AG09319 (cell line): ENCODE measurements at regions not wholly inside any gene's neighbourhood (a gene's known extent, or its start where the extent isn't known, plus 50 kb on each side); places are given as distances from the start of the nearest gene placed in this dataset.

Experiments
- DNase-seq: peaks from one replicate; pipeline ENCODE4 v3.0.0-alpha.2; 2010; ENCODE audit warnings: low read depth; ENCODE audit errors: extremely low read depth
- TF ChIP-seq, protein P1 (sequence below): IDR thresholded peaks from 2 replicates; pipeline ENCODE4 v1.5.1; 2011; ENCODE audit warnings: low read depth, mild to moderate bottlenecking, inconsistent platforms, low read length, moderate library complexity

DNA sequence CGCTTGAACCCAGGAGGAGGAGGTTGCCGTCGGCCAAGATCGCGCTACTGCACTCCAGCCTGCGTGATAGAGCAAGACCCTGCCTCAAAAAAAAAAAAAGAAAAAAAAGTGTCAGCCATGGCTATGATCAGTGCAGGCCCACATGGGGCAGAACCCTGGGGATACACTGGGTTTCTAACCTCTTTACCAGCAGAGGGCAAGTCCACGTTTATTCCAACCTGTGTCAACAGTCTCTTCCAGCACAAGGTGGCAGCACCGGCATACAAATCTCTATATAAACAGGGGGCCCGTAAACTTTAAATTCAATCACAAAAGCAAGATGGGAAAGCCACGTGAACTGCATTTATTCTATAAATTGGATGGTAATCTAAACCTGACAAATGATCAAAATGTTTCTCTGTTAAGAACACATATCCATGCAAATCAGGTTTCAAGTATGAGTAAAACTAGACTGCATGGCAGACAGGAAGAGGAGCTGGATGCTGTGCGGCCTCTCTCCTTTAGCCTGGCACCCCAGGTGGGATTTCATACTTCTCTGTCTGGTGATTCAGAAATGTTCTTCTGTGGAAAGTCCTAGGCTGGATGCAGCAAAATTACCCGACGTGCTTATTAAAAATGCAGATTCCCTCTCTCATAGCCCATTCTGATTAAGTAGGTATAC lies 60.0 kb upstream of the STEAP1B start:
- TF ChIP-seq, protein P1, sequence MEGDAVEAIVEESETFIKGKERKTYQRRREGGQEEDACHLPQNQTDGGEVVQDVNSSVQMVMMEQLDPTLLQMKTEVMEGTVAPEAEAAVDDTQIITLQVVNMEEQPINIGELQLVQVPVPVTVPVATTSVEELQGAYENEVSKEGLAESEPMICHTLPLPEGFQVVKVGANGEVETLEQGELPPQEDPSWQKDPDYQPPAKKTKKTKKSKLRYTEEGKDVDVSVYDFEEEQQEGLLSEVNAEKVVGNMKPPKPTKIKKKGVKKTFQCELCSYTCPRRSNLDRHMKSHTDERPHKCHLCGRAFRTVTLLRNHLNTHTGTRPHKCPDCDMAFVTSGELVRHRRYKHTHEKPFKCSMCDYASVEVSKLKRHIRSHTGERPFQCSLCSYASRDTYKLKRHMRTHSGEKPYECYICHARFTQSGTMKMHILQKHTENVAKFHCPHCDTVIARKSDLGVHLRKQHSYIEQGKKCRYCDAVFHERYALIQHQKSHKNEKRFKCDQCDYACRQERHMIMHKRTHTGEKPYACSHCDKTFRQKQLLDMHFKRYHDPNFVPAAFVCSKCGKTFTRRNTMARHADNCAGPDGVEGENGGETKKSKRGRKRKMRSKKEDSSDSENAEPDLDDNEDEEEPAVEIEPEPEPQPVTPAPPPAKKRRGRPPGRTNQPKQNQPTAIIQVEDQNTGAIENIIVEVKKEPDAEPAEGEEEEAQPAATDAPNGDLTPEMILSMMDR: peak; percentile 92
- DNase-seq: peak; percentile 79

DNA sequence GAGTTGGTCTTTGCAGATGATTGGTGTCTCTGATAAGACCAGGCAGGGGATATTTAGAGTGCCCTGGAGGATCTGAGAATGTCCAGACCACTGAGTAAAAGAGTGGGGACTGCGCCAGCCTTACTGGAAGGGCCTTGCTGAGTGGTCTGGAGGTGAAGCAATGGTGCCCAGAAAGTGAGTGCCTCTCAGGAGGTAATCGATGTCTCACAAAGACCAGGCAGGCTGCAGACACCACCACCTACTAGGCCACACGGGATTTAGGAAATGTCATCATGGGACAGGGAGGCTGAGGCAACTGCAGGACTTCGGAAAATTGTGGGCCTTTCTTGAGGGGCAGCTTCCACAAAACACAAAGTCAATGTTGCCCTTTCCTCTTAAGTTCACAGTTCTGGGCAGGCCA lies 57.2 kb upstream of the STEAP1B start:
- TF ChIP-seq, protein P1: no peak
- no peak for DNase-seq

DNA sequence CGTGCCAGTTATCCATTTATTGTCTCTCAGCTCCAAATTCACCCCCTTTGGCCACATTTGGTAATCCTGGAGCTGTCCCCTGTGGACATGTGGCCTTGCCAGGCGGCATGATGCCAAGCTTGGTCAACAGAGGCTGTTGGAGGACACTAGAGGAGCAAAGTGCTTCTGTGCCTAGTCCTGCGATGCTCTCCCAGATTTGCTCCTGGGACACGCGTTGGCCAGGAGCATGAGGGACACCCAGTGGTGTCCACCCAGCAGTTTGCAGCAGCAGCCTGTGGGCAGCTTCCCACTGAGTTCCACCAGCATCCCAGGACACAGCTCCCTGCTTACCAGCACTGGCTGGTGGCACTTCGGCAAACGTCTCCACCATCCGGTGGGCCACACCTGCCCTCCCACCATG lies 55.5 kb upstream of the STEAP1B start:
- TF ChIP-seq, protein P1: no peak
- no peak for DNase-seq

DNA sequence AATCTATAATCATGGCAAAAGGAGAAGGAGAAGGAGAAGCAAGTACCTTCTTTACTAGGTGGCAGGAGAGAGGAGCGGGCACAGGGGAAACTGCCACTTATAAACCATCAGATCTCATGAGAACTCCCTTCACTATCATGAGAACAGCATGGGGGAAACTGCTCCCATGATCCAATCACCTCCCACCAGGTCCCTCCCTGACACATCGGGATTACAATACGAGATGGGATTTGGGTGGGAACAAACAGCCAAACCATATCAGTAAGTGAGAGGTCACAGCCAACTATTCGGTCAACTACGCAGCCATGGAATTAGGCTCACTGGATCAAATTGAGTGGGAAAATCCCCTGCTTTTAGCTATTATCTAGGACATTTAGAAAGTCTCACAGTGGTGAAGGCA lies 54.2 kb upstream of the STEAP1B start:
- TF ChIP-seq, protein P1: no peak
- no peak for DNase-seq

DNA sequence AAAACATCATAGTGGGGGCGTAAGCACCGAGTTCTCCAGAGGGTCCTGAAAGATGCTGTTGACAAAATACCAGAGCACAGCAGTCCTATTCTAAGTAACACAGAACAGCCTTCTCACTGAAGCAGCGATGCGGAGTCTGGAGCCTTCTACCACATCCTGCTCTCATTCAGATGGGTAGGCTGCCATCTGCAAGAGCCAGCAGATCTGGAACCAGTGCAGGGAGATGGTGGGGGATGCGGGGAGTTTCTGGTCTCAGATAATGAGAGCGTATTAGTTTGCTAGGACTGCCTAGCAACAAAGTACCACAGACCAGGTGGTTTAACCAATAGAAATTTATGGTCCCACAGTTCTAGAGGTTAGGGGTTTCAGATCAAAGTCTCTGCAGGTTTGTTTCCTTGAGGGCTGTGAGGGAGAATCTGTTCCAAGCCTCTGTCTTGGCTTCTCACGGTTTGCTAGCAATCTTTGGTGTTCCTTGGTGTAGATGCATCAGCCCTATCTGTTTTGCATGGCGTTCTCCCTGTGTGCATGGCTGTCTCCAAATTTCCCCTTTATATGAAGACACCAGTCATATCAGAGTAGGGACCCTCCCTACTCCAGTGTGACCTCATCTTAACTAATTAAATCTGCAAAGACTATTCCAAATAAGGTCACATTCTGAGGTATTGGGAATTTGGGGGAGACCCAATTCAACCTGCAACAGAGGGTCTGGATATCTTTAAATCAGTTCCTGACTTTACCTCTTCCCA lies 52.0 kb upstream of the STEAP1B start:
- TF ChIP-seq, protein P1: no peak
- DNase-seq: no peak

DNA sequence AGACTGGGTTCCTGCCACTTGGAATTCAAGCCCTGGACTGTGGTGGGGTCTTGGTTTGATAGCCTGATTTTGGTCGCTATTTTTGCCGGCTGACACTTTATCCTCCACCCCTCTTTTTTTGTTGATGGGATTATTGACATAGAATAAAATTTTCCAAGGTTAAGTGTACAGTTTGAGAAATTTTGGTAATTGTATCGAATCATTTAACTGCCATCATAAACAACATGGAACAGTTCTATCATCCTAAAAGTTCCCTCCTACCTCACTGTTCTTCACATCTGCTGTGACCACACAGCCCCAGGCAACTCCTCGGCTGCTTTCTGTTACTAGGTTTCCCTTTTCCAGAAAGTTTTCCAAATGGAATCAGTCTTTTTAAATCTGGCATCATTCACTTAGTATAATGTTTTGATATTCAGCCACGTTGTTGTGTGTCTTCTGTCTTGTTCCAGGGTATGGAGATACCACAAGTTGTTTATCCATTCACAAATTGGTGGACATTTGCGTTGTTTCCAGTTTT lies 50.6 kb upstream of the STEAP1B start:
- no peak for DNase-seq
- TF ChIP-seq, protein P1: no peak
